ENCODE measurements at regions not wholly inside any gene's neighbourhood (a gene's known extent, or its start where the extent isn't known, plus 50 kb on each side); places are given as distances from the start of the nearest gene placed in this dataset.

- peaks cover 5% of the 10 kb centered on the region for H3K4me1 Mint-ChIP-seq (ENCODE audit: low read depth)
- no peaks in the 10 kb centered on the region for H3K36me3 Mint-ChIP-seq (ENCODE audit: low read depth)
- intact Hi-C loops (cut with micrococcal nuclease) = no loop called here
- no peak overlapping the region for H3K27ac Mint-ChIP-seq
- H3K4me3 Mint-ChIP-seq = no peak overlapping the region
- peaks cover 80% of the 10 kb centered on the region for H3K27me3 Mint-ChIP-seq
- peaks cover 7% of the 10 kb centered on the region for H3K9me3 Mint-ChIP-seq
Measured at GRCh38 chr20:62574230-62574993, 67.9 kb upstream of the SLCO4A1 start.

GRCh38 chr20:62575976-62576722 lies 66.2 kb upstream of the SLCO4A1 start:
- Mint-ChIP-seq H3K4me1 (ENCODE audit: low read depth) (peaks cover 5% of the 10 kb centered on the region), H3K27me3 (peaks cover 77% of the 10 kb centered on the region), H3K9me3 (peaks cover 7% of the 10 kb centered on the region), H3K36me3 (ENCODE audit: low read depth) (no peaks in the 10 kb centered on the region), H3K27ac (no peak overlapping the region), H3K4me3 (no peak overlapping the region)
- intact Hi-C loops (cut with micrococcal nuclease) = no loop called here

GRCh38 chr20:62576815-62577489 lies 65.4 kb upstream of the SLCO4A1 start:
- Mint-ChIP-seq H3K9me3 (peaks cover 5% of the 10 kb centered on the region), H3K27me3 (peaks cover 81% of the 10 kb centered on the region), H3K36me3 (ENCODE audit: low read depth) (no peaks in the 10 kb centered on the region)

DNA sequence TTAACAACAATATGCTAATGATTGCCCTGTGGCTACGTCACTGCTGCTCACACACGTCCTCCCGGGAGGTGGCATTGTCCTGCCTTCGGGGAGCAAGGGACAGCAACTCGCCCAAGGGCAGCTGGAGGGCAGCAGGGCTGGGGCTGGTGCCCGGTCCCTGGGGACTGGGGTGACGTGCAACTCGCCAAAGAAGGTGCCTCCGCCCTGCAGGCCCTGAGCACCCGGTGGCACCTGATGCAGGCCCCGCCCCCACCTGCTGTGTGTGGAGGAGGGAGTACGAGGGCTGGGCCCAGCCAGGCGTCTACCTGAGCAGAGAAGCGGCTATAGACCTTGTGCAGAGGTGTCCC lies 64.8 kb upstream of the SLCO4A1 start:
- intact Hi-C loops (cut with micrococcal nuclease) = no loop called here
- H3K36me3 Mint-ChIP-seq (ENCODE audit: low read depth) = no peaks in the 10 kb centered on the region
- H3K4me1 Mint-ChIP-seq (ENCODE audit: low read depth) = peaks cover 11% of the 10 kb centered on the region
- H3K4me3 Mint-ChIP-seq = no peak overlapping the region
- H3K27ac Mint-ChIP-seq = no peak overlapping the region
- H3K27me3 Mint-ChIP-seq = peaks cover 82% of the 10 kb centered on the region
- H3K9me3 Mint-ChIP-seq = no peaks in the 10 kb centered on the region

More at GRCh38 chr20:62576815-62577489, 65.4 kb upstream of the SLCO4A1 start:
- Mint-ChIP-seq H3K27ac (no peak overlapping the region), H3K4me1 (ENCODE audit: low read depth) (peaks cover 6% of the 10 kb centered on the region), H3K4me3 (no peak overlapping the region)
- intact Hi-C loops (cut with micrococcal nuclease) = no loop called here

DNA sequence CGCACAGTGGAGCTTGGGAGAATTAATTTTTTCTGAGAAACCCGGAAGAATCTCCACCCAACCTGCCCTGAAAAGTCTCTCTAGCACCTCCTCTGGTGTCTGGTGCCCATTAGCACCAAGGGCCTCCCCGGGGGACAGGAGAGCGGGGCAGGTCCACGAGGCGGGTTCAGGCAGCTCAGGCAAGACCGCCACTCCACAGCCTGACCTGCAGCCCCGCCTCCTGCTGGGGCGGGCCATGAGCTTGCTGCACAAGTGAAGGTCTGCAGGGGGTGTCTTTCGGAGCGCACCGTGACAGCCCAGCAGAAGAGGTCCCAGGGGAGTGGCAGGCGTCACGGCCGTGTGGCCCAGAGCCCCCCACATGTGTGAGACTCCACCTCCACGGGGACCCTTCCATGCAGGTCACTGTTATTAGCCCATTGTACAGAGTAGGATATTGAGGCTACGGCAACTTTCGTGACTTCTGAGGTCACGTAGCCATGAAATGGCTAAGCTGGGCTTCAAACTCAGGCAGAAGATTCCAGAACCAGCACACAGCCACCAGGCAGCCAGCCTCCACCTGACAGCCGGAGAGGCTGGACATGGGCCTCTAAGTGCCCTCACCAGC lies 63.9 kb upstream of the SLCO4A1 start:
- H3K27ac Mint-ChIP-seq = no peak overlapping the region
- H3K36me3 Mint-ChIP-seq (ENCODE audit: low read depth) = no peaks in the 10 kb centered on the region
- H3K4me3 Mint-ChIP-seq = no peak overlapping the region
- intact Hi-C loops (cut with micrococcal nuclease) = no loop called here
- H3K9me3 Mint-ChIP-seq = no peaks in the 10 kb centered on the region
- peaks cover 83% of the 10 kb centered on the region for H3K27me3 Mint-ChIP-seq
- peaks cover 20% of the 10 kb centered on the region for H3K4me1 Mint-ChIP-seq (ENCODE audit: low read depth)

- H3K9me3 Mint-ChIP-seq = no peaks in the 10 kb centered on the region
- intact Hi-C loops (cut with micrococcal nuclease) = no loop called here
- H3K4me3 Mint-ChIP-seq = no peak overlapping the region
- no peaks in the 10 kb centered on the region for H3K36me3 Mint-ChIP-seq (ENCODE audit: low read depth)
- H3K27me3 Mint-ChIP-seq = peaks cover 78% of the 10 kb centered on the region
- H3K4me1 Mint-ChIP-seq (ENCODE audit: low read depth) = peaks cover 28% of the 10 kb centered on the region
- H3K27ac Mint-ChIP-seq = no peak overlapping the region
Measured at GRCh38 chr20:62580052-62580451, 62.3 kb upstream of the SLCO4A1 start.

DNA sequence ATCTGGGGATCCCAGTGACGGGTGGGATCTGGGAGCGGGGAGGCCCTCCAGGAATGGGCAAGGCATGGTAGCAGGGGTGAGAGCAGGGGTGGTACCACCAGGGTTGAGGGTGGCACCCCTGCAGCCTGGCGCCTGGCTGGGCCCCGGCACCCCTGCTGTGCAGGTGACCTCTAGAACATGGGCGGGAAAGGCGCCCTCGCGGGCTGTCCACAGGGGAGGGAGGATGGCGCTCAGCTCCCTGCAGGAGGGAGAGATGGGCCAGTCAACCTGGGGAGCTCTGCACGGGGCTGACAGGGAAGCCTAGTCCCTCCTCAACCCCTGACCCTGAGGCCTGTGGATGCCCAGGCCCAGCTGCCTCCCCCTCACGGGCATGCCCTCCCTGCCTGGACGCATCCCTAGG lies 61.6 kb upstream of the SLCO4A1 start:
- Mint-ChIP-seq H3K4me3 (no peak overlapping the region), H3K27me3 (peaks cover 81% of the 10 kb centered on the region), H3K27ac (no peak overlapping the region), H3K36me3 (ENCODE audit: low read depth) (no peaks in the 10 kb centered on the region), H3K9me3 (no peaks in the 10 kb centered on the region), H3K4me1 (ENCODE audit: low read depth) (peaks cover 31% of the 10 kb centered on the region)
- intact Hi-C loops (cut with micrococcal nuclease) = no loop called here

- H3K4me1 Mint-ChIP-seq (ENCODE audit: low read depth) = peaks cover 31% of the 10 kb centered on the region
- H3K4me3 Mint-ChIP-seq = no peak overlapping the region
- no peaks in the 10 kb centered on the region for H3K9me3 Mint-ChIP-seq
- no peak overlapping the region for H3K27ac Mint-ChIP-seq
- no peaks in the 10 kb centered on the region for H3K36me3 Mint-ChIP-seq (ENCODE audit: low read depth)
- intact Hi-C loops (cut with micrococcal nuclease) = no loop called here
- H3K27me3 Mint-ChIP-seq = peaks cover 82% of the 10 kb centered on the region
Measured at GRCh38 chr20:62581308-62581707, 61.0 kb upstream of the SLCO4A1 start.

- H3K4me1 Mint-ChIP-seq (ENCODE audit: low read depth) = peaks cover 31% of the 10 kb centered on the region
- no peaks in the 10 kb centered on the region for H3K36me3 Mint-ChIP-seq (ENCODE audit: low read depth)
- H3K27me3 Mint-ChIP-seq = peaks cover 80% of the 10 kb centered on the region
- H3K4me3 Mint-ChIP-seq = no peak overlapping the region
- intact Hi-C loops (cut with micrococcal nuclease) = no loop called here
- no peak overlapping the region for H3K27ac Mint-ChIP-seq
- H3K9me3 Mint-ChIP-seq = no peaks in the 10 kb centered on the region
Measured at GRCh38 chr20:62581806-62582205, 60.5 kb upstream of the SLCO4A1 start.

GRCh38 chr20:62583424-62583920 lies 58.8 kb upstream of the SLCO4A1 start:
- Mint-ChIP-seq H3K9me3 (no peaks in the 10 kb centered on the region), H3K27me3 (peaks cover 74% of the 10 kb centered on the region), H3K4me3 (no peak overlapping the region), H3K4me1 (ENCODE audit: low read depth) (peaks cover 42% of the 10 kb centered on the region), H3K27ac (no peak overlapping the region), H3K36me3 (ENCODE audit: low read depth) (no peaks in the 10 kb centered on the region)
- intact Hi-C loops (cut with micrococcal nuclease) = no loop called here

- intact Hi-C loops (cut with micrococcal nuclease) = no loop called here
- Mint-ChIP-seq H3K9me3 (no peaks in the 10 kb centered on the region), H3K36me3 (ENCODE audit: low read depth) (no peaks in the 10 kb centered on the region), H3K27ac (no peak overlapping the region), H3K4me1 (ENCODE audit: low read depth) (peaks cover 37% of the 10 kb centered on the region), H3K4me3 (no peak overlapping the region), H3K27me3 (peaks cover 64% of the 10 kb centered on the region)
Measured at GRCh38 chr20:62584671-62585460, 57.4 kb upstream of the SLCO4A1 start.

DNA sequence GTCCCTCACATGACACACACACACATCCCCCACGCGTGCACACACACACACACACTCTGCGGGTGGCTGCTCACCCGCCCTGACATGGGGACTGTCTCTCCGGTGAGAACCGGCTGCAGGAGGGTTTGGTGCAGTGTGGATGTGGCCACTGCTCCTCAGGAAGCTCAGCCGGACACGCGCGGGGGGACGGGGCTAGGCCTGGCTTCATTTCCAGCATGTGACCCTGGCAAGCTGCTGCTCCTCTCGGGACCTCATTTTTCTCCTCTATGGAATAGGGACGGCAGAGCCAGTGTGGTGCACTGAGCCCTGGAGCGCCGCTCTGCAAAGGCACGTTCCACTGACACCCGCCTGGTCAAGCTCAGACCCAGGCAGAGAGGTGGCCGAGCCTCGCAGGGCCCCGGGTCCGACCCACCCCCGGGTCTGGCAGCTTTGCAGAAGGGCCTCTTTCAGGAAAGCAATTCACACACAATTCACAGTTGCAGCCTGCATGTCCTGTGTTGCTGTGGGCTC lies 56.8 kb upstream of the SLCO4A1 start:
- peaks cover 57% of the 10 kb centered on the region for H3K27me3 Mint-ChIP-seq
- no peak overlapping the region for H3K4me3 Mint-ChIP-seq
- no peaks in the 10 kb centered on the region for H3K9me3 Mint-ChIP-seq

GRCh38 chr20:62586799-62587198 lies 55.5 kb upstream of the SLCO4A1 start:
- Mint-ChIP-seq H3K27ac (no peak overlapping the region), H3K27me3 (peaks cover 60% of the 10 kb centered on the region), H3K36me3 (ENCODE audit: low read depth) (no peaks in the 10 kb centered on the region), H3K4me1 (ENCODE audit: low read depth) (peaks cover 56% of the 10 kb centered on the region), H3K4me3 (no peak overlapping the region), H3K9me3 (no peaks in the 10 kb centered on the region)
- intact Hi-C loops (cut with micrococcal nuclease) = no loop called here

More for the DNA sequence above, 56.8 kb upstream of the SLCO4A1 start:
- Mint-ChIP-seq H3K27ac (no peak overlapping the region), H3K4me1 (ENCODE audit: low read depth) (peaks cover 44% of the 10 kb centered on the region), H3K36me3 (ENCODE audit: low read depth) (no peaks in the 10 kb centered on the region)
- intact Hi-C loops (cut with micrococcal nuclease) = no loop called here

Data from dendritic cell treated with granulocyte-macrophage colony-stimulating factor and Interleukin-4, amounts not matched to agents 40 ng/mL and 50 ng/mL, for 4 days (primary cell).